Endothelial cell (in vitro differentiated cells): ENCODE measurements at regions not wholly inside any gene's neighbourhood (a gene's known extent, or its start where the extent isn't known, plus 50 kb on each side); places are given as distances from the start of the nearest gene placed in this dataset.
A peak's percentile ranks its signal among the peaks of the same experiment; 100 is the strongest.

ENCODE experiments used
- DNase-seq: peaks from one replicate; pipeline ENCODE4 v3.0.0; 2021; ENCODE audit warnings: low spot score
- H3K27ac Mint-ChIP-seq: one replicate; pipeline ENCODE4 v1.8.0; 2021; ENCODE audit warnings: mixed read lengths, inconsistent platforms; ENCODE audit not compliant: unreplicated experiment
- H3K27me3 Mint-ChIP-seq: one replicate; pipeline ENCODE4 v1.8.0; 2021; ENCODE audit warnings: mild to moderate bottlenecking, moderate library complexity, mixed read lengths, inconsistent platforms; ENCODE audit not compliant: unreplicated experiment
- H3K36me3 Mint-ChIP-seq: one replicate; pipeline ENCODE4 v1.8.0; 2021; ENCODE audit warnings: mild to moderate bottlenecking, low read depth, mixed read lengths, inconsistent platforms; ENCODE audit not compliant: unreplicated experiment
- H3K4me1 Mint-ChIP-seq: one replicate; pipeline ENCODE4 v1.8.0; 2021; ENCODE audit warnings: mild to moderate bottlenecking, mixed read lengths, inconsistent platforms; ENCODE audit not compliant: unreplicated experiment
- H3K4me3 Mint-ChIP-seq: one replicate; pipeline ENCODE4 v1.8.0; 2021; ENCODE audit warnings: mild to moderate bottlenecking, mixed read lengths, inconsistent platforms; ENCODE audit not compliant: unreplicated experiment
- H3K9me3 Mint-ChIP-seq: one replicate; pipeline ENCODE4 v1.8.0; 2021; ENCODE audit warnings: mixed read lengths, inconsistent platforms; ENCODE audit not compliant: unreplicated experiment
- CTCF ChIP-seq: fragments of 200-600 bp; sonication (generic); IDR thresholded peaks from one replicate; pipeline ENCODE4 v1.5.0; 2021; ENCODE audit warnings: antibody characterized with exemption; ENCODE audit not compliant: unreplicated experiment

- peaks cover 4% of the 10 kb centered on the region for H3K27me3 Mint-ChIP-seq
- no peak overlapping the region for H3K27ac Mint-ChIP-seq
- no peaks in the 10 kb centered on the region for H3K4me1 Mint-ChIP-seq
- H3K36me3 Mint-ChIP-seq, result peaks cover 41% of the 10 kb centered on the region
- TF ChIP-seq CTCF, result no peak
- no peaks in the 10 kb centered on the region for H3K9me3 Mint-ChIP-seq
- no peak for DNase-seq
- H3K4me3 Mint-ChIP-seq, result no peak overlapping the region
These were observed 320.5 kb upstream of the UMPS start for GRCh38 chr3:124409650-124410275.

- no peak overlapping the region for H3K27ac Mint-ChIP-seq
These were observed 319.8 kb upstream of the UMPS start for GRCh38 chr3:124410471-124410870.

GRCh38 chr3:124411728-124412127, 318.5 kb upstream of the UMPS start:
- TF ChIP-seq CTCF, result no peak
- H3K4me3 Mint-ChIP-seq, result no peak overlapping the region
- H3K27me3 Mint-ChIP-seq, result peaks cover 5% of the 10 kb centered on the region
- no peaks in the 10 kb centered on the region for H3K4me1 Mint-ChIP-seq
- no peak for DNase-seq
- H3K36me3 Mint-ChIP-seq, result peaks cover 45% of the 10 kb centered on the region
- H3K9me3 Mint-ChIP-seq, result no peaks in the 10 kb centered on the region
- no peak overlapping the region for H3K27ac Mint-ChIP-seq

More at GRCh38 chr3:124410471-124410870, 319.8 kb upstream of the UMPS start:
- no peak overlapping the region for H3K4me3 Mint-ChIP-seq
- H3K36me3 Mint-ChIP-seq, result peaks cover 40% of the 10 kb centered on the region
- peaks cover 4% of the 10 kb centered on the region for H3K27me3 Mint-ChIP-seq
- no peaks in the 10 kb centered on the region for H3K9me3 Mint-ChIP-seq
- no peaks in the 10 kb centered on the region for H3K4me1 Mint-ChIP-seq
- no peak for DNase-seq
- no peak for TF ChIP-seq CTCF

- H3K4me3 Mint-ChIP-seq, result peak overlapping the region; percentile 76
- peaks cover 5% of the 10 kb centered on the region for H3K27me3 Mint-ChIP-seq
- no peaks in the 10 kb centered on the region for H3K4me1 Mint-ChIP-seq
- TF ChIP-seq CTCF, result no peak
- H3K36me3 Mint-ChIP-seq, result peaks cover 49% of the 10 kb centered on the region
- H3K9me3 Mint-ChIP-seq, result no peaks in the 10 kb centered on the region
- no peak for DNase-seq
- no peak overlapping the region for H3K27ac Mint-ChIP-seq
These were observed 317.6 kb upstream of the UMPS start for GRCh38 chr3:124412644-124413043.

GRCh38 chr3:124413393-124413792, 316.9 kb upstream of the UMPS start:
- peaks cover 56% of the 10 kb centered on the region for H3K36me3 Mint-ChIP-seq
- no peak overlapping the region for H3K27ac Mint-ChIP-seq
- no peaks in the 10 kb centered on the region for H3K4me1 Mint-ChIP-seq
- no peak for TF ChIP-seq CTCF
- no peaks in the 10 kb centered on the region for H3K9me3 Mint-ChIP-seq
- no peak overlapping the region for H3K4me3 Mint-ChIP-seq
- no peak for DNase-seq
- peaks cover 5% of the 10 kb centered on the region for H3K27me3 Mint-ChIP-seq
